Spleen (tissue), 7 donors: ENCODE measurements at regions not wholly inside any gene's neighbourhood (a gene's known extent, or its start where the extent isn't known, plus 50 kb on each side); places are given as distances from the start of the nearest gene placed in this dataset.

Source experiments
- POLR2A ChIP-seq, 3 donors: fragments of 450-650 bp; IDR thresholded peaks; one replicate each; pipeline ENCODE4 v1.5.1; 2017; ENCODE audit warnings: antibody characterized with exemption in 3 of 3, mild to moderate bottlenecking in 1 of 3
- POLR2AphosphoS5 ChIP-seq, 3 donors: sonication (generic); formaldehyde crosslinking; IDR thresholded peaks; one replicate each; pipeline ENCODE4 v1.5.1; 2017; ENCODE audit warnings: antibody characterized with exemption in 3 of 3
- TF ChIP-seq, protein P1 (sequence below), 11 experiments: fragments of 200-600 bp in 7 of 11; fragments of 450-650 bp in 4 of 11; sonication (generic) in 4 of 11; IDR thresholded peaks in 8 of 11; conservative IDR thresholded peaks in 3 of 11; 1 replicate in 7 of 11; 2 replicates in 4 of 11; pipeline versions ENCODE4 v1.4.0 to v1.8.0; 2016 to 2021; ENCODE audit warnings: antibody characterized with exemption in 11 of 11, inconsistent platforms in 4 of 11, mild to moderate bottlenecking in 1 of 11
- donor health status: DM: no; HTN: no; CAD: no; lungs with moderate emphysema.
- donor health status: DM: no; HTN: no; CAD: no.
- donor health status: DM: no; HTN: no; CAD: no.

DNA sequence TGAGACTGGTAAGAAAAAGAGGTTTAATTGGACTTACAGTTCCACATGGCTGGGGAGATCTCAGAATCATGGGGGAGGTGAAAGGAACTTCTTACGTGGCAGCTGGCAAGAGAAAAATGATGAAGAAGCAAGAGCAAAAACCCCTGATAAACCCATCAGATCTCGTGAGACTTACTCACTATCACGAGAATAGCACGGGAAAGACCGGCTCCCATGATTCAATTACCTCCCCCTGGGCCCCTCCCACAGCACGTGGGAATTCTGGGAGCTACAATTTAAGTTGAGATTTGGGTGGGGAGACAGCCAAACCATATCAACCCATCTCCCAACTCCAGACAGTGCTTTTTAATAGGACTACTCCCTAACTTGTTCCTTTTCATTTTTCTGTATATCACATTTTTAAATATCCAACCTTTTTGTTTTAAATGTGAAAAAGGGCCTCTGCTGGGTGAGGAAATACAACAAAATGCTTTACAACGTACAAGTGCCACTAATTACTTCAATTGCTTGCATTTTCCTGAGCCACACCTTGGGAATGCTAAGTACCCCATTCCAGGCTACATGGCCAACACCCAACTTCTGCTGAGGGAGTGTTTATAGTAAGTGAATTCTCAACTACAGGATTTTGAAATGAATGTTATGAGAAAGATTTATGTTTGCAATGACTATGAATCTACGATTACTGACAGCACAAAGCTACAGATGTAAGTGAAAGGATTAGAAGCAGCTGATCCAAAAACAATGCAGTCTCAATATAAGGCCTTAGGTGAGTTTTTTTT, 294.1 kb upstream of the CD180 start:
- TF ChIP-seq, protein P1, sequence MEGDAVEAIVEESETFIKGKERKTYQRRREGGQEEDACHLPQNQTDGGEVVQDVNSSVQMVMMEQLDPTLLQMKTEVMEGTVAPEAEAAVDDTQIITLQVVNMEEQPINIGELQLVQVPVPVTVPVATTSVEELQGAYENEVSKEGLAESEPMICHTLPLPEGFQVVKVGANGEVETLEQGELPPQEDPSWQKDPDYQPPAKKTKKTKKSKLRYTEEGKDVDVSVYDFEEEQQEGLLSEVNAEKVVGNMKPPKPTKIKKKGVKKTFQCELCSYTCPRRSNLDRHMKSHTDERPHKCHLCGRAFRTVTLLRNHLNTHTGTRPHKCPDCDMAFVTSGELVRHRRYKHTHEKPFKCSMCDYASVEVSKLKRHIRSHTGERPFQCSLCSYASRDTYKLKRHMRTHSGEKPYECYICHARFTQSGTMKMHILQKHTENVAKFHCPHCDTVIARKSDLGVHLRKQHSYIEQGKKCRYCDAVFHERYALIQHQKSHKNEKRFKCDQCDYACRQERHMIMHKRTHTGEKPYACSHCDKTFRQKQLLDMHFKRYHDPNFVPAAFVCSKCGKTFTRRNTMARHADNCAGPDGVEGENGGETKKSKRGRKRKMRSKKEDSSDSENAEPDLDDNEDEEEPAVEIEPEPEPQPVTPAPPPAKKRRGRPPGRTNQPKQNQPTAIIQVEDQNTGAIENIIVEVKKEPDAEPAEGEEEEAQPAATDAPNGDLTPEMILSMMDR (IDR thresholded peaks at IDR 0.05 in 8 of 11, conservative IDR thresholded peaks at IDR 0.05 in 3 of 11) = no peak
- TF ChIP-seq POLR2AphosphoS5 (IDR thresholded peaks at IDR 0.05) = no peak
- no peak for TF ChIP-seq POLR2A (IDR thresholded peaks at IDR 0.05)
